Ammon's horn (tissue), 1 donor: ENCODE measurements at regions not wholly inside any gene's neighbourhood (a gene's known extent, or its start where the extent isn't known, plus 50 kb on each side); places are given as distances from the start of the nearest gene placed in this dataset.
"Not testable (repeated sequence)": the region's sequence is repeated elsewhere in the genome, so short reads cannot be mapped to it uniquely, and the experiment has no call there.

Experiments
- DNase-seq: peaks from one replicate; pipeline ENCODE4 v3.0.0-alpha.2; 2016; ENCODE audit warnings: low spot score

GRCh38 chr10:22824984-22825383 lies 102.9 kb upstream of the ARMC3 start:
- DNase-seq = no peak

GRCh38 chr10:22824520-22824919 lies 103.3 kb upstream of the ARMC3 start:
- DNase-seq = no peak

DNA sequence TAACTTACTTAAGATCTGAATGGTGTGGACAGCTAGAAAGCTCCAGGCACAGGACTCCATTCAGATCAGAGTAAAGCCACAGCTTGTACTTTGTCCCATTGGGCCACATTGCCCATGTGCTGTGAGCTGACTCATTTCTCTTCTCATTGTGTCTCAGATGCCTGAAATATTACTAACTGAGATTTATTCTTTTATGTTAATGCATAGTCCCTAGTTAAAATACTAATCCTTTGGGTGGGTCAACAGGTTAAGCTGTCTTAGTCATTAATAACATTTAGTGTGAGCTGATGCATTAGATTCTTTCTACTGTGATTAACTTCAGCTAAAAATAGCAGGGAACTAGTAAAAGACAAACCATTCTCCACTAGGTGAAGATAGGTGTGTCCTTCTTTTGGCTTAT lies 104.7 kb upstream of the ARMC3 start:
- DNase-seq = no peak

DNA sequence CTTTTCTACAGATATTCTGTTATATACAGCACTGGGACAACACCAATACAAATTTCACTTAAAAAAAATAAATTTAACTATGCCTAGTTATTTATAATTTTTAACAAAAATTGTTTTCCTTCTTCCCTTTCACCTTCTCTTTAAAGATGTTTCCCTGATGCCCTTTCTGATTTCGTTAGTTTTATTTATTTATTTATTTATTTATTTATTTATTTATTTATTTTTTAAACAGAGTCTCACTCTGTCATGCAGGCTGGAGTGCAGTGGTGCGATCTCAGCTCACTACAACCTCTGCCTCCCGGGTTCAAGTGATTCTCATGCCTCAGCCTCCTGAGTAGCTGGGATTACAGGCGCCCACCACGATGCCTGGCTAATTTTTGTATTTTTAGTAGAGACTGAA lies 105.9 kb upstream of the ARMC3 start:
- not testable (repeated sequence) for DNase-seq

- no peak for DNase-seq
Observed at GRCh38 chr10:22821501-22821900, 106.4 kb upstream of the ARMC3 start.

GRCh38 chr10:22816298-22816653 lies 101.9 kb upstream of the PIP4K2A start:
- no peak for DNase-seq

- DNase-seq = no peak
Observed at GRCh38 chr10:22810643-22811465, 96.5 kb upstream of the PIP4K2A start.

DNA sequence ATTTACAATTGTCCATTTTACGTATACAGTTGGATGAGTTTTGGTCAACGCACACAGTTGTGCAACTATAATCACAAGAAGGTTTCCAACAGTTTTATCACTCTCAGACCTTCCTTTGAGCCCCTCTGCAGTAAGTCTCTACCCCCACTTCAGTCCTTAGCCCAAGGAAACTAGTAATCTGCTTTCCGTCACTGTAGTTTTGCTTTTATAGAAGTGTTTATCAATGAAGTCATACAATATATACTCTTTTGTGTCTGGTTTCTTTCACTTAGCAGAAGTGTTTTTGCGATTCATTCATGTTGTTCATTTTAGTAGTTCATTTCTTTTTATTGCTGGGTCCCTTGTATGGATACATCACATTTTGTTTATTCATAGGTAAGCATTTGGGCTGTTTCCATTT lies 92.9 kb upstream of the PIP4K2A start:
- DNase-seq = no peak

DNA sequence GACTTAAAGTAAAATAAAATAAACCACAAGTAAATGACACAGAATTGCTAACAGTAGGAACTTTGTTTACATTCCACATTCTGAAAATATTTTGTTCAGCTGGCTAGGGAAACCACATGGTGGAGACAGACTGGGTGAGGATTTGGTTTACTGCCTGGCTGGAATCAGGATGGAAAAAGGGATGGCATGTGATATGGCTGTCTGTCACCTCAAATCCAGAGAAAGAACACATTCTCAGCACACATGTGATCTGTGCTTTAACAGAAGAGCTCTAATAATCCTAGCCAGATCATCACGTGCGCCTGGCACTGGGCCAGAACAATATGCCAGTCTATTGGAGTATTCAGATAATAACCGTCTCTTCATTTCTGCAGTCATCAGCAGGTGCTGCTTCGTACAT lies 90.9 kb upstream of the PIP4K2A start:
- peak; percentile 80 for DNase-seq

- no peak for DNase-seq
Observed at GRCh38 chr10:22803261-22803885, 89.0 kb upstream of the PIP4K2A start.

GRCh38 chr10:22801785-22802184 lies 87.4 kb upstream of the PIP4K2A start:
- DNase-seq = no peak

DNA sequence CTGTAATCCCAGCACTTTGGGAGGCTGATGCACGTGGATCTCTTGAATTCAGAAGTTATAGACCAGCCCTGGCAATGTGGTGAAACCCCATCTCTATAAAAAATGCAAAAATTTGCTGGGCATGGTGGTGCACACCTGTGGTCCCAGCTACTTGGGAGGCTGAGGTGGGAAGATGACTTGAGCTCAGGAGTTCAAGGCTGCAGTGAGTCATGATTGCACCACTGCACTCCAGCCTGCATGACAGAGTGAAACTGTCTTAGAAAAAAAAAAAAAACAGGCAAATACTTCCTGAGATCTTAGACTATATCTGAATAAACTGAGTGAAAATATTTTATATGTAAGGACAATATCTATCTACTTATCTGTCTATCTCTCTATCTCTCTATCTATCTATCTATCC lies 83.4 kb upstream of the PIP4K2A start:
- DNase-seq = not testable (repeated sequence)

GRCh38 chr10:22795546-22795945 lies 81.2 kb upstream of the PIP4K2A start:
- no peak for DNase-seq

DNA sequence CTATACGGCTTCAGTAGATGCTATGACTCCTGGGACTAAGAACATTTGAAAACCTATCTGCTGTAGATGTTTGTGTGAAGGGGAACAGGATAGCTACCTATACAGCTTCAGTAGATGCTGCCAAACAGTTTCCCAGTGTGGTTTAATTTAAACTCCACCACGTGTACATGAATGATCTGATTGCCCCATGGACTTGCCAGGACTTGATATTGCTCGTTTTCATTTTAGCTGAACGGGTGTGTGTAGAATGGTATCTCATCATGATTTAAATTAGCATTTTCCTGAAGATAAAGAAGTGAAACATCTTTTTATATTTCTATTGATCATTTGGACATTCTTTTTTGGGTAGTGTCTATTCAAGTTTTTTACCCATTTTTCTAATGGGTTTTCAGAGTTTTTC lies 77.8 kb upstream of the PIP4K2A start:
- no peak for DNase-seq

DNA sequence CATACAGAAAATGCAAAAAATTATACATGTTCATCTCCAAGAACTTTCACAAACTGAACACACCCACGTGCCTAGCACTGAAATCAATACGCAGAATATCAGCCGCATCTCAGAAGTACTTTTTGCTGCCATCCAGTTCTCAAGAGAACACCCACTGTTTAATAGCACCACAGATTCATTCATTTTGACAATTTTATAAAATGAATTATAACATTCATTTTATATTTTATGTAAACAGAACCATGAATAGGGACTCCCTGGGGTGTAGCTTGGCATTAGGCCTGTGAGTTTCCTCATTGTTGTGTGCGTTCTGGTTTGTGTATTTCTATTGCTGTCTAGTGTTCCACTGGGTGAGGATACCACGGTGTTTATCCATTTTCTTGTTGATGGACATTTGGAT lies 77.3 kb upstream of the PIP4K2A start:
- no peak for DNase-seq

GRCh38 chr10:22784668-22785067 lies 70.3 kb upstream of the PIP4K2A start:
- DNase-seq = no peak

- no peak for DNase-seq
Observed at GRCh38 chr10:22783807-22784206, 69.4 kb upstream of the PIP4K2A start.

GRCh38 chr10:22780474-22780885 lies 66.1 kb upstream of the PIP4K2A start:
- peak; percentile 54 for DNase-seq

GRCh38 chr10:22779331-22780019 lies 65.1 kb upstream of the PIP4K2A start:
- no peak for DNase-seq

DNA sequence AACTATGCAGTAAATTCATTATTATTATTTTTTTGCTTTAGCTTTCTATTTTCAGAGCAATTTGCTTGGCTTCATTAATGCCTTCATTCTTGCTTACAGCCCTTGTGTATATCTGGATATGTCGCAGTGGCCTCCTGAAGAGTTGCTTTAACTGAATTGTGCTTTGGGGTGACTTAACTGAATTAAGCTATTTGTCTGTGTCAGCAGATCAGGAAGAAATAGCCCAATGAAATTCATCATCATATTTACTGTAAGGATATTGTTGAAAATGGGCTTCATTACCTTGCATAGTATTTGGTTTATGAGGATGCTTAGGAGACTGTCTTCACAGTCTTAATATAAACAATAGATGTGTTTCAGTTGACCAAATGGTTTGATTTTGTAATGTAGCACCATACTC lies 59.7 kb upstream of the PIP4K2A start:
- DNase-seq = no peak

DNA sequence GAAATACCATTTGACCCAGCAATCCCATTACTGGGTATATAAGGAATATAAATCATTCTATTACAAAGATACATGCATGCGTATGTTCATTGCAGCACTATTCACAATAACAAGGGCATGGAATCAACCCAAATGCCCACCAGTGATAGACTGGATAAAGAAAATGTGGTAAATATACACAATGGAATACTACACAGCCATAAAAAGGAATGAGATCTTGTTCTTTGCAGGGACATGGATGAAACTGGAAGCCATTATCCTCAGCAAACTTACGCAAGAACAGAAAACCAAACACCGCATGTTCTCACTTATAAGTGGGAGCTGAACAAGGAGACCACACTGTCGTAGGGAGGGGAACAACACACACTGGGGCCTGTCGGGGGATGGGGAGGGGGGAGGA lies 57.3 kb upstream of the PIP4K2A start:
- not testable (repeated sequence) for DNase-seq

DNA sequence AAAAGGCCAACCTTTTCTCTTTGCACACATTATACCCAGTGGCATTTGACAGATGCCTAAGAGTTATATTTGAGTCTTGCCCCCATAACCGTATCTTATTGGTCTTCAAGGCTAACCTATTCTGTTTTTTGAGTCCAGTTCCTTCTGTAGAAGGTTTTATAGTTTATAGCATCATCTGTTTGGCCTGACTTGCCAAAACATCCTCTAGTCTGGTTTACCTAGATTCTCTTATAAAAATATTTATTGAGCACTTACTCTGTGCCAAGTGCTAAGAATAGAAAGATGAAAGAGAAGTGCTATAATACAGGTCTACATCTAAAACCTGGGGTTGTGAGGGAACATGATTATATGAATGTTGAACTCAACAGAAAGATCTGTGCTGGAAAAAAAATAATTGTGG lies 55.9 kb upstream of the PIP4K2A start:
- no peak for DNase-seq

- no peak for DNase-seq
Observed at GRCh38 chr10:22767859-22768258, 53.5 kb upstream of the PIP4K2A start.
